ENCODE measurements at regions not wholly inside any gene's neighbourhood (a gene's known extent, or its start where the extent isn't known, plus 50 kb on each side); places are given as distances from the start of the nearest gene placed in this dataset.

DNA sequence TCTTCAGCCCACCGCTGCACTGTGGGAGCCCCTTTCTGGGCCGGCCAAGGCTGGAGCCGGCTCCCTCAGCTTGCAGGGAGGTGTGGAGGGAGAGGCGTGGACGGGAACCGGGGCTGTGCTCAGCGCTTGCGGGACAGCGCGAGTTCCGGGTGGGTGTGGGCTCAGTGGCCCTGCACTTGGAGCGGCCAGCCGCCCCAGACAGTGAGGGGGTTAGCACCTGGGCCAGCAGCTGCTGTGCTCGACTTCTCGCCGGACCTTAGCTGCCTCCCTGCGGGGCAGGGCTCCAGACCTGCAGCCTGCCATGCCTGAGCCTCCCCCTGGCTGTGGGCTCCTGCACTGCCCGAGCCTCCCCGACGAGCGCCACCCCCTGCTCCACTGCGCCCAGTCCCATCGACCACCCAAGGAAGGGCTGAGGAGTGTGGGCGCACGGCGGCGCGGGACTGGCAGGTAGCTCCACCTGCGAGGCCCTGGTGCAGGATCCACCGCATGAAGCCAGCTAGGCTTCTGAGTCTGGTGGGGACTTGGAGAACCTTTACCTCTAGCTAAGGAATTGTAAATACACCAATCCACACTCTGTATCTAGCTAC is 92.9 kb upstream of the MAST4 start:
- no peaks in the 10 kb centered on the region for H3K27me3 ChIP-seq (ENCODE audit: control insufficient read depth in 4 of 4, insufficient read depth in 4 of 4, low read length in 3 of 4)
- no peaks in the 10 kb centered on the region for H3K9me3 ChIP-seq (ENCODE audit: control insufficient read depth in 4 of 4, low read length in 3 of 4)
- H3K4me3 ChIP-seq (ENCODE audit: low read depth in 1 of 3, low read length in 3 of 3): no peak overlapping the region
- DNase-seq (ENCODE audit: low spot score): no peak
- H3K27ac ChIP-seq (ENCODE audit: low read depth in 1 of 2, low read length in 2 of 2): no peak overlapping the region
- 96% methylated on average over 30 of the region's 30 CpGs for WGBS
- no peaks in the 10 kb centered on the region for H3K36me3 ChIP-seq (ENCODE audit: control insufficient read depth in 4 of 4, insufficient read depth in 3 of 4, low read depth in 1 of 4, low read length in 3 of 4)
- no peak overlapping the region for H3K9ac ChIP-seq (ENCODE audit: low read depth in 1 of 2, low read length in 2 of 2)
- no peaks in the 10 kb centered on the region for H3K4me1 ChIP-seq (ENCODE audit: control insufficient read depth in 4 of 4, insufficient read depth in 4 of 4, low read length in 3 of 4)
- TF ChIP-seq YY1 (IDR thresholded peaks at IDR 0.05) (no peak), NR2F2 (IDR thresholded peaks at IDR 0.05) (no peak), TAF1 (conservative IDR thresholded peaks at IDR 0.05) (no peak), HNF4A (conservative IDR thresholded peaks at IDR 0.05) (no peak), GABPA (IDR thresholded peaks at IDR 0.05 in 1 of 2, conservative IDR thresholded peaks at IDR 0.05 in 1 of 2) (no peak), SP1 (IDR thresholded peaks at IDR 0.05) (no peak), EGR1 (IDR thresholded peaks at IDR 0.05; ENCODE audit: low read depth in 2 of 2) (no peak), JUND (IDR thresholded peaks at IDR 0.05) (no peak), FOXA1 (IDR thresholded peaks at IDR 0.05) (no peak), FOXA2 (IDR thresholded peaks at IDR 0.05) (no peak), RXRA (IDR thresholded peaks at IDR 0.05) (no peak), HNF4G (IDR thresholded peaks at IDR 0.05) (no peak), RAD21 (IDR thresholded peaks at IDR 0.05) (no peak)
- TF ChIP-seq, protein P1, sequence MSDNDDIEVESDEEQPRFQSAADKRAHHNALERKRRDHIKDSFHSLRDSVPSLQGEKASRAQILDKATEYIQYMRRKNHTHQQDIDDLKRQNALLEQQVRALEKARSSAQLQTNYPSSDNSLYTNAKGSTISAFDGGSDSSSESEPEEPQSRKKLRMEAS (IDR thresholded peaks at IDR 0.05): no peak
- TF ChIP-seq, protein P2, sequence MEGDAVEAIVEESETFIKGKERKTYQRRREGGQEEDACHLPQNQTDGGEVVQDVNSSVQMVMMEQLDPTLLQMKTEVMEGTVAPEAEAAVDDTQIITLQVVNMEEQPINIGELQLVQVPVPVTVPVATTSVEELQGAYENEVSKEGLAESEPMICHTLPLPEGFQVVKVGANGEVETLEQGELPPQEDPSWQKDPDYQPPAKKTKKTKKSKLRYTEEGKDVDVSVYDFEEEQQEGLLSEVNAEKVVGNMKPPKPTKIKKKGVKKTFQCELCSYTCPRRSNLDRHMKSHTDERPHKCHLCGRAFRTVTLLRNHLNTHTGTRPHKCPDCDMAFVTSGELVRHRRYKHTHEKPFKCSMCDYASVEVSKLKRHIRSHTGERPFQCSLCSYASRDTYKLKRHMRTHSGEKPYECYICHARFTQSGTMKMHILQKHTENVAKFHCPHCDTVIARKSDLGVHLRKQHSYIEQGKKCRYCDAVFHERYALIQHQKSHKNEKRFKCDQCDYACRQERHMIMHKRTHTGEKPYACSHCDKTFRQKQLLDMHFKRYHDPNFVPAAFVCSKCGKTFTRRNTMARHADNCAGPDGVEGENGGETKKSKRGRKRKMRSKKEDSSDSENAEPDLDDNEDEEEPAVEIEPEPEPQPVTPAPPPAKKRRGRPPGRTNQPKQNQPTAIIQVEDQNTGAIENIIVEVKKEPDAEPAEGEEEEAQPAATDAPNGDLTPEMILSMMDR (IDR thresholded peaks at IDR 0.05; ENCODE audit: low read depth, low read length, missing input control): no peak
- TF ChIP-seq, protein P3, sequence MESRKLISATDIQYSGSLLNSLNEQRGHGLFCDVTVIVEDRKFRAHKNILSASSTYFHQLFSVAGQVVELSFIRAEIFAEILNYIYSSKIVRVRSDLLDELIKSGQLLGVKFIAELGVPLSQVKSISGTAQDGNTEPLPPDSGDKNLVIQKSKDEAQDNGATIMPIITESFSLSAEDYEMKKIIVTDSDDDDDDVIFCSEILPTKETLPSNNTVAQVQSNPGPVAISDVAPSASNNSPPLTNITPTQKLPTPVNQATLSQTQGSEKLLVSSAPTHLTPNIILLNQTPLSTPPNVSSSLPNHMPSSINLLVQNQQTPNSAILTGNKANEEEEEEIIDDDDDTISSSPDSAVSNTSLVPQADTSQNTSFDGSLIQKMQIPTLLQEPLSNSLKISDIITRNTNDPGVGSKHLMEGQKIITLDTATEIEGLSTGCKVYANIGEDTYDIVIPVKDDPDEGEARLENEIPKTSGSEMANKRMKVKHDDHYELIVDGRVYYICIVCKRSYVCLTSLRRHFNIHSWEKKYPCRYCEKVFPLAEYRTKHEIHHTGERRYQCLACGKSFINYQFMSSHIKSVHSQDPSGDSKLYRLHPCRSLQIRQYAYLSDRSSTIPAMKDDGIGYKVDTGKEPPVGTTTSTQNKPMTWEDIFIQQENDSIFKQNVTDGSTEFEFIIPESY (IDR thresholded peaks at IDR 0.05): no peak
- TF ChIP-seq, protein P4, sequence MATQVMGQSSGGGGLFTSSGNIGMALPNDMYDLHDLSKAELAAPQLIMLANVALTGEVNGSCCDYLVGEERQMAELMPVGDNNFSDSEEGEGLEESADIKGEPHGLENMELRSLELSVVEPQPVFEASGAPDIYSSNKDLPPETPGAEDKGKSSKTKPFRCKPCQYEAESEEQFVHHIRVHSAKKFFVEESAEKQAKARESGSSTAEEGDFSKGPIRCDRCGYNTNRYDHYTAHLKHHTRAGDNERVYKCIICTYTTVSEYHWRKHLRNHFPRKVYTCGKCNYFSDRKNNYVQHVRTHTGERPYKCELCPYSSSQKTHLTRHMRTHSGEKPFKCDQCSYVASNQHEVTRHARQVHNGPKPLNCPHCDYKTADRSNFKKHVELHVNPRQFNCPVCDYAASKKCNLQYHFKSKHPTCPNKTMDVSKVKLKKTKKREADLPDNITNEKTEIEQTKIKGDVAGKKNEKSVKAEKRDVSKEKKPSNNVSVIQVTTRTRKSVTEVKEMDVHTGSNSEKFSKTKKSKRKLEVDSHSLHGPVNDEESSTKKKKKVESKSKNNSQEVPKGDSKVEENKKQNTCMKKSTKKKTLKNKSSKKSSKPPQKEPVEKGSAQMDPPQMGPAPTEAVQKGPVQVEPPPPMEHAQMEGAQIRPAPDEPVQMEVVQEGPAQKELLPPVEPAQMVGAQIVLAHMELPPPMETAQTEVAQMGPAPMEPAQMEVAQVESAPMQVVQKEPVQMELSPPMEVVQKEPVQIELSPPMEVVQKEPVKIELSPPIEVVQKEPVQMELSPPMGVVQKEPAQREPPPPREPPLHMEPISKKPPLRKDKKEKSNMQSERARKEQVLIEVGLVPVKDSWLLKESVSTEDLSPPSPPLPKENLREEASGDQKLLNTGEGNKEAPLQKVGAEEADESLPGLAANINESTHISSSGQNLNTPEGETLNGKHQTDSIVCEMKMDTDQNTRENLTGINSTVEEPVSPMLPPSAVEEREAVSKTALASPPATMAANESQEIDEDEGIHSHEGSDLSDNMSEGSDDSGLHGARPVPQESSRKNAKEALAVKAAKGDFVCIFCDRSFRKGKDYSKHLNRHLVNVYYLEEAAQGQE (IDR thresholded peaks at IDR 0.05): no peak
- TF ChIP-seq, protein P5, sequence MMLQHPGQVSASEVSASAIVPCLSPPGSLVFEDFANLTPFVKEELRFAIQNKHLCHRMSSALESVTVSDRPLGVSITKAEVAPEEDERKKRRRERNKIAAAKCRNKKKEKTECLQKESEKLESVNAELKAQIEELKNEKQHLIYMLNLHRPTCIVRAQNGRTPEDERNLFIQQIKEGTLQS (IDR thresholded peaks at IDR 0.05): no peak

Data from liver (tissue), 8 donors.